GM12892 (cell line): ENCODE measurements at regions not wholly inside any gene's neighbourhood (a gene's known extent, or its start where the extent isn't known, plus 50 kb on each side); places are given as distances from the start of the nearest gene placed in this dataset.
"Not testable (repeated sequence)": the region's sequence is repeated elsewhere in the genome, so short reads cannot be mapped to it uniquely, and the experiment has no call there.

ENCODE experiments used
- POLR2A ChIP-seq: IDR thresholded peaks from 2 replicates; pipeline ENCODE4 v1.6.1; 2011; ENCODE audit warnings: low read depth, low read length, control low read depth
- POLR2AphosphoS5 ChIP-seq: IDR thresholded peaks from 2 replicates; pipeline ENCODE4 v1.6.1; 2011; ENCODE audit warnings: low read depth, low read length, control low read depth

DNA sequence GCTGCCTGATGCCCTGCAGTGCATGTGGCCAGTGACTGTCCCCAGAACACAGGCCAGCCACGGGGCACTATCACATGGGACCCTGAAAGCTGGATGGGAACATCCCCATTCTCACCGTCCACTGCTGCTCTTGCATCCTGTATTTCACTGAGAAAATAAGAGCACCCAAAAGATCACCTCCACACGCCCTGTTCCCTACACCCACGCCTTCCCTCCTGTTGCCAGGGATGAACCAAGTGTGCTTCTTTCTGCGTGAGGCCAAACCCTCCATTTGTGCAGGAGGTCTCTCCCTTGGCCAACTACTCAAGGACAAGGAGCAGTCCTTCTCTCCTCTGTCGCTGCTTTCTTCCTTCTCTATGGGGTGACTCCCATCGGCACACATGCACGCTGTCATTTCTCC lies 118.3 kb downstream of the LRRC37A3 start:
- TF ChIP-seq POLR2A, POLR2AphosphoS5: not testable (repeated sequence)
